Endothelial cell of umbilical vein (primary cell): ENCODE measurements at regions not wholly inside any gene's neighbourhood (a gene's known extent, or its start where the extent isn't known, plus 50 kb on each side); places are given as distances from the start of the nearest gene placed in this dataset.

Source experiments
- BruUV-seq: library from RNA; stranded (reverse); fragments of 400-500 nt; replicated peaks from 2 replicates; lab custom pipeline; 2021; lab: Mats Ljungman, UMichigan
- CTCF ChIA-PET: fragments of 300-600, 350-600 bp; sonication (Branson Sonifier 250); formaldehyde crosslinking; loops from one replicate; lab custom pipeline; 2021; ENCODE audit warnings: antibody characterized with exemption, inconsistent platforms; lab: Charles Lee
- POLR2A ChIA-PET: fragments of 300-600, 350-600 bp; sonication (Branson Sonifier 250); formaldehyde crosslinking; loops from one replicate; lab custom pipeline; 2021; ENCODE audit warnings: antibody characterized with exemption, inconsistent platforms; lab: Charles Lee
- DNase-seq: peaks from one replicate; pipeline ENCODE4 v3.0.0-alpha.2; 2011; ENCODE audit warnings: low read depth, low spot score
- FAIRE-seq: peaks from 2 replicates; lab custom pipeline; 2011; peaks lifted over from hg19 to GRCh38; lab: Jason Lieb, UNC
- H2AFZ ChIP-seq: 2 replicates; pipeline ENCODE4 v1.6.0; 2012; ENCODE audit warnings: low read depth, low read length, control low read depth, inconsistent platforms
- H3K27ac ChIP-seq: 2 replicates; pipeline ENCODE4 v1.5.1; 2011; ENCODE audit warnings: low read depth, mild to moderate bottlenecking, control low read depth, low read length, moderate library complexity; ENCODE audit not compliant: insufficient read depth
- H3K27me3 ChIP-seq, 2 experiments: 2 replicates each; pipeline versions ENCODE4 v1.6.0 to v1.6.1; 2011; ENCODE audit warnings: low read length in 2 of 2, mixed read lengths in 1 of 2; ENCODE audit not compliant: control insufficient read depth in 2 of 2, insufficient read depth in 2 of 2
- H3K36me3 ChIP-seq, 2 experiments: 2 replicates in 1 of 2; 3 replicates in 1 of 2; pipeline ENCODE4 v1.5.1; 2011; ENCODE audit warnings: low read length in 2 of 2, mild to moderate bottlenecking in 1 of 2, moderate library complexity in 1 of 2; ENCODE audit not compliant: control insufficient read depth in 2 of 2, insufficient read depth in 2 of 2; ENCODE audit errors: extremely low read depth in 1 of 2
- H3K4me1 ChIP-seq: 3 replicates; pipeline ENCODE4 v1.5.1; 2011; ENCODE audit warnings: mild to moderate bottlenecking, low read length; ENCODE audit not compliant: control insufficient read depth, insufficient read depth; ENCODE audit errors: extremely low read depth
- H3K4me2 ChIP-seq: 2 replicates; pipeline ENCODE4 v1.6.1; 2011; ENCODE audit warnings: low read length, control low read depth, mixed read lengths; ENCODE audit not compliant: insufficient read depth
- H3K4me3 ChIP-seq, 3 experiments: fragments of 200-600 bp in 1 of 3; sonication (generic), shearing (Covaris generic) in 1 of 3; replicated peaks in 1 of 3; 2 replicates each; pipeline ENCODE4 v1.5.1; 2011 to 2016; ENCODE audit warnings: control low read depth in 3 of 3, low read length in 3 of 3, mild to moderate bottlenecking in 2 of 3, inconsistent platforms in 1 of 3, low read depth in 1 of 3, moderate library complexity in 1 of 3; ENCODE audit not compliant: insufficient read depth in 1 of 3
- H3K79me2 ChIP-seq: 2 replicates; pipeline ENCODE4 v1.6.0; 2012; ENCODE audit warnings: low read length, inconsistent platforms; ENCODE audit not compliant: control insufficient read depth, insufficient read depth
- H3K9ac ChIP-seq: replicated peaks from 2 replicates; pipeline ENCODE3; 2011; ENCODE audit warnings: low read length, control low read depth; ENCODE audit not compliant: insufficient read depth; ENCODE audit errors: extremely low read depth
- H3K9me1 ChIP-seq: replicated peaks from 3 replicates; pipeline ENCODE4 v1.6.0; 2011; ENCODE audit warnings: mild to moderate bottlenecking, low read length; ENCODE audit not compliant: control insufficient read depth, insufficient read depth; ENCODE audit errors: extremely low read depth
- H3K9me3 ChIP-seq: replicated peaks from 2 replicates; pipeline ENCODE4 v1.5.1; 2012; ENCODE audit warnings: low read length, inconsistent platforms; ENCODE audit not compliant: control insufficient read depth, insufficient read depth
- H4K20me1 ChIP-seq: replicated peaks from 2 replicates; pipeline ENCODE3; 2011; ENCODE audit warnings: mild to moderate bottlenecking, low read length; ENCODE audit not compliant: control insufficient read depth, insufficient read depth; ENCODE audit errors: extremely low read depth
- EZH2 ChIP-seq: IDR thresholded peaks from 2 replicates; pipeline ENCODE4 v1.6.1; 2012; ENCODE audit warnings: borderline replicate concordance, low read depth, mild to moderate bottlenecking, moderate library complexity, low read length, inconsistent platforms; ENCODE audit not compliant: severe bottlenecking
- FOS ChIP-seq: IDR thresholded peaks from 2 replicates; pipeline ENCODE4 v1.6.1; 2011; ENCODE audit warnings: mild to moderate bottlenecking, low read length, moderate library complexity, borderline replicate concordance; ENCODE audit not compliant: insufficient read depth
- GATA2 ChIP-seq: IDR thresholded peaks from 2 replicates; pipeline ENCODE4 v1.7.0; 2011; ENCODE audit warnings: low read depth, mild to moderate bottlenecking, moderate library complexity, mixed read lengths, low read length; ENCODE audit not compliant: insufficient read length, insufficient read depth
- JUN ChIP-seq: IDR thresholded peaks from 2 replicates; pipeline ENCODE4 v1.6.1; 2011; ENCODE audit warnings: borderline replicate concordance, low read depth; ENCODE audit not compliant: insufficient read length, insufficient read depth
- MYC ChIP-seq: IDR thresholded peaks from one replicate; pipeline ENCODE4 v1.6.1; 2011; ENCODE audit warnings: mild to moderate bottlenecking, low read depth, low read length
- POLR2A ChIP-seq: IDR thresholded peaks from 2 replicates; pipeline ENCODE4 v1.6.1; 2012; ENCODE audit warnings: low read depth, mild to moderate bottlenecking, control low read depth, low read length
- POLR2AphosphoS5 ChIP-seq: IDR thresholded peaks from 2 replicates; pipeline ENCODE4 v1.6.1; 2012; ENCODE audit warnings: low read depth, mild to moderate bottlenecking, control low read depth, low read length, moderate library complexity; ENCODE audit not compliant: insufficient read depth
- dilution Hi-C: fragments of 300-500 bp; cut with MboI; formaldehyde crosslinking; loops from one replicate; pipeline ENCODE4 v1.15.0; 2019; ENCODE audit warnings: low sequenced_read_pairs; ENCODE audit not compliant: extremely low pct_ligation_motif_present
- intact Hi-C: fragments of 100-400 bp; cut with micrococcal nuclease; formaldehyde crosslinking; loops from one replicate; pipeline ENCODE4 v1.10.0; 2022
- TF ChIP-seq, protein P1 (sequence below), 2 donors: IDR thresholded peaks; 1 replicate in 1 of 2; 2 replicates in 1 of 2; pipeline ENCODE4 v1.5.1; 2011; ENCODE audit warnings: low read length in 2 of 2, mild to moderate bottlenecking in 2 of 2, moderate library complexity in 2 of 2, control low read depth in 1 of 2, inconsistent platforms in 1 of 2, low read depth in 1 of 2; ENCODE audit not compliant: insufficient read depth in 1 of 2; ENCODE audit errors: extremely low read depth in 1 of 2
- TF ChIP-seq, protein P2 (sequence below): IDR thresholded peaks from 2 replicates; pipeline ENCODE4 v1.6.1; 2011; ENCODE audit not compliant: insufficient read depth, insufficient read length

DNA sequence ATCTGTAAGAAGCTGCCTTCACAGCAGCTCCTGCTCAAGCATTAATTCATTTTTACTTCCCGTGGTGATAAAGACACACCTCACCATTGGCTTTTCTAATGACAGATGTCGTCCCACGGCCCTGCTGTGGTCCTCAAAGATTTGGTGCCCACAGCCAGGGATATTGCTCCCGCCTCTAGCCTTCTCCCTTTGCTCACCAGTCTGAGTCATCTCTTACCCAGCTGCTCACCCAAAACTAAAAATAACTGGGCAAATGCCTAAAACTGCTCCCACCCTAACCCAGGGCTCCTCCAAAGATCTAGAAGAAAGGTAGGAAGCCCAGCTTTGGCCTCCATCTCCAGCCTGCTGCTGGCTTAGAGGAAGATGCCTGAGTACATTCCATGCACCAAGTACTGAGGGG is 371.1 kb upstream of the ZNF507 start:
- H3K79me2 ChIP-seq, result no peaks in the 10 kb centered on the region
- no peak overlapping the region for H3K9ac ChIP-seq
- H3K27ac ChIP-seq, result no peak overlapping the region
- peaks cover 2% of the 10 kb centered on the region for H3K9me3 ChIP-seq
- no peak for TF ChIP-seq MYC
- no peak for TF ChIP-seq FOS
- no peak for TF ChIP-seq POLR2AphosphoS5
- no peaks in the 10 kb centered on the region for H3K27me3 ChIP-seq
- H3K4me3 ChIP-seq, result no peak overlapping the region
- no peaks in the 10 kb centered on the region for H4K20me1 ChIP-seq
- no peak overlapping the region for H3K4me2 ChIP-seq
- no peaks in the 10 kb centered on the region for H3K9me1 ChIP-seq
- H3K4me1 ChIP-seq, result no peaks in the 10 kb centered on the region
- intact Hi-C loops (no loop called here), dilution Hi-C loops (no loop called here)
- ChIA-PET POLR2A (no interaction called here), CTCF (no interaction called here)
- H3K36me3 ChIP-seq, result no peaks in the 10 kb centered on the region
- FAIRE-seq (no peak), DNase-seq (no peak)
- no TSS peak for BruUV-seq
- no peak overlapping the region for H2AFZ ChIP-seq

DNA sequence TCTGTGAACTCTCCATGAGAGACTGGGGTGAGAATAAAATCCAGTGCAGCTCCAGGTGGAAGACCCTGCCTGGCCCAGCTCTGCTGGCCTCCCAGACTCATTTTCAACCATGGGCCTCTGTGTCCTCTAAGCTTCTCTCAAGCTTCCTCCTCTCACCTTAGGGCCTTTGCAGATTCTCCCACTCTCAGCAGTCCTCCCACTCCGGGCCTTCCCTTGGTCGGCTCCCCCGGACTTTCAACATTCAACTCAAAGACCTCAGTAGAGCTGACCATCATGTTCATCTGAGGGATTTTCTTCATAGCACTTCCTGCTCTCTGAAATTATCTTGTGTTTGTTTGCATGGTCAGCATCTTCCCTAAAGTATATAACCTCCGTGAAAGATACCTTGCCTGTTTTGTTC is 370.5 kb upstream of the ZNF507 start:
- DNase-seq (no peak), FAIRE-seq (no peak)
- no peak overlapping the region for H3K4me2 ChIP-seq
- H3K27me3 ChIP-seq, result no peaks in the 10 kb centered on the region
- H4K20me1 ChIP-seq, result no peaks in the 10 kb centered on the region
- no peaks in the 10 kb centered on the region for H3K36me3 ChIP-seq
- dilution Hi-C loops (no loop called here), intact Hi-C loops (no loop called here)
- no TSS peak for BruUV-seq
- H3K79me2 ChIP-seq, result no peaks in the 10 kb centered on the region
- no peaks in the 10 kb centered on the region for H3K9me1 ChIP-seq
- TF ChIP-seq EZH2 (no peak), GATA2 (no peak), POLR2A (no peak), JUN (no peak), MYC (no peak), POLR2AphosphoS5 (no peak), FOS (no peak)
- TF ChIP-seq, protein P1, sequence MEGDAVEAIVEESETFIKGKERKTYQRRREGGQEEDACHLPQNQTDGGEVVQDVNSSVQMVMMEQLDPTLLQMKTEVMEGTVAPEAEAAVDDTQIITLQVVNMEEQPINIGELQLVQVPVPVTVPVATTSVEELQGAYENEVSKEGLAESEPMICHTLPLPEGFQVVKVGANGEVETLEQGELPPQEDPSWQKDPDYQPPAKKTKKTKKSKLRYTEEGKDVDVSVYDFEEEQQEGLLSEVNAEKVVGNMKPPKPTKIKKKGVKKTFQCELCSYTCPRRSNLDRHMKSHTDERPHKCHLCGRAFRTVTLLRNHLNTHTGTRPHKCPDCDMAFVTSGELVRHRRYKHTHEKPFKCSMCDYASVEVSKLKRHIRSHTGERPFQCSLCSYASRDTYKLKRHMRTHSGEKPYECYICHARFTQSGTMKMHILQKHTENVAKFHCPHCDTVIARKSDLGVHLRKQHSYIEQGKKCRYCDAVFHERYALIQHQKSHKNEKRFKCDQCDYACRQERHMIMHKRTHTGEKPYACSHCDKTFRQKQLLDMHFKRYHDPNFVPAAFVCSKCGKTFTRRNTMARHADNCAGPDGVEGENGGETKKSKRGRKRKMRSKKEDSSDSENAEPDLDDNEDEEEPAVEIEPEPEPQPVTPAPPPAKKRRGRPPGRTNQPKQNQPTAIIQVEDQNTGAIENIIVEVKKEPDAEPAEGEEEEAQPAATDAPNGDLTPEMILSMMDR (IDR thresholded peaks at IDR 0.05; ENCODE audit: extremely low read depth in 1 of 2, insufficient read depth in 1 of 2, low read depth in 1 of 2, low read length in 2 of 2), result no peak
- TF ChIP-seq, protein P2, sequence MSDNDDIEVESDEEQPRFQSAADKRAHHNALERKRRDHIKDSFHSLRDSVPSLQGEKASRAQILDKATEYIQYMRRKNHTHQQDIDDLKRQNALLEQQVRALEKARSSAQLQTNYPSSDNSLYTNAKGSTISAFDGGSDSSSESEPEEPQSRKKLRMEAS, result no peak
- ChIA-PET CTCF (no interaction called here), POLR2A (no interaction called here)
- no peak overlapping the region for H3K4me3 ChIP-seq
- H3K4me1 ChIP-seq, result no peaks in the 10 kb centered on the region
- no peak overlapping the region for H3K27ac ChIP-seq
- H3K9me3 ChIP-seq, result peaks cover 2% of the 10 kb centered on the region
- H3K9ac ChIP-seq, result no peak overlapping the region
- no peak overlapping the region for H2AFZ ChIP-seq
